K562 (cell line): ENCODE measurements at regions not wholly inside any gene's neighbourhood (a gene's known extent, or its start where the extent isn't known, plus 50 kb on each side); places are given as distances from the start of the nearest gene placed in this dataset.

Experiments
- ATAC-seq: fragments of 200-7000 bp; cut with Tn5 transposase; 3 replicates; pipeline ENCODE4 v1.9.1; 2020; ENCODE audit warnings: moderate library complexity
- BruUV-seq: library from RNA; stranded (reverse); fragments of 400-500 nt; replicated peaks from 2 replicates; lab custom pipeline; 2021; lab: Mats Ljungman, UMichigan
- CTCF ChIA-PET: fragments of 300-600 bp; formaldehyde crosslinking; extraction: SDS; loops from one replicate; lab custom pipeline; 2021; ENCODE audit warnings: low intra/inter-chr PET ratio; lab: Yijun Ruan, JAX
- POLR2A ChIA-PET: fragments of 300-600, 350-650 bp; sonication (Branson Sonifier 250); formaldehyde crosslinking; extraction: SDS; loops from one replicate; lab custom pipeline; 2021; ENCODE audit warnings: antibody characterized with exemption, inconsistent platforms; lab: Yijun Ruan, JAX
- DNase-seq, 4 experiments: peaks; one replicate each; pipeline versions ENCODE4 v3.0.0 to v3.0.0-alpha.2; 2011 to 2018; ENCODE audit warnings: low spot score in 3 of 4, mixed read lengths in 3 of 4; ENCODE audit errors: extremely low read depth in 1 of 4
- FAIRE-seq: peaks from 2 replicates; lab custom pipeline; 2011; peaks lifted over from hg19 to GRCh38; lab: Jason Lieb, UNC
- H2AFZ ChIP-seq: 2 replicates; pipeline ENCODE4 v1.6.0; 2011; ENCODE audit warnings: low read depth, low read length, control low read depth, inconsistent platforms
- H3K27ac ChIP-seq: fragments of 200-600 bp; 3 replicates; pipeline ENCODE4 v1.8.0; 2011; ENCODE audit warnings: low read depth, mild to moderate bottlenecking, control low read depth, inconsistent platforms, low read length, moderate library complexity, mixed read lengths; ENCODE audit errors: extremely low read depth
- H3K27me3 ChIP-seq, 2 experiments: fragments of 300-600 bp in 1 of 2; 2 replicates in 1 of 2; 3 replicates in 1 of 2; pipeline versions ENCODE4 v1.6.0 to v1.8.0; 2011; ENCODE audit warnings: inconsistent platforms in 2 of 2, low read length in 2 of 2, mild to moderate bottlenecking in 1 of 2, mixed read lengths in 1 of 2, moderate library complexity in 1 of 2; ENCODE audit not compliant: control insufficient read depth in 2 of 2, insufficient read depth in 2 of 2
- H3K36me3 ChIP-seq: fragments of 300-600 bp; 3 replicates; pipeline ENCODE4 v1.8.0; 2011; ENCODE audit warnings: mild to moderate bottlenecking, low read length, inconsistent platforms; ENCODE audit not compliant: control insufficient read depth, insufficient read depth
- H3K4me1 ChIP-seq, 2 experiments: fragments of 200-600 bp in 1 of 2; replicated peaks in 1 of 2; 2 replicates in 1 of 2; 3 replicates in 1 of 2; pipeline versions ENCODE4 v1.5.1 to v1.8.0; 2011; ENCODE audit warnings: inconsistent platforms in 2 of 2, low read length in 2 of 2, mild to moderate bottlenecking in 1 of 2, mixed read lengths in 1 of 2, moderate library complexity in 1 of 2; ENCODE audit not compliant: control insufficient read depth in 2 of 2, insufficient read depth in 2 of 2
- H3K4me2 ChIP-seq: 2 replicates; pipeline ENCODE4 v1.6.1; 2011; ENCODE audit warnings: low read length, control low read depth, inconsistent platforms, mixed read lengths; ENCODE audit not compliant: insufficient read depth
- H3K4me3 ChIP-seq: fragments of 200-600 bp; sonication (generic), shearing (Covaris generic); 2 replicates; pipeline ENCODE4 v1.5.1; 2016; ENCODE audit warnings: control low read depth, inconsistent platforms
- H3K79me2 ChIP-seq: fragments of 200-600 bp; 3 replicates; pipeline ENCODE4 v1.8.0; 2011; ENCODE audit warnings: low read length, inconsistent platforms; ENCODE audit not compliant: control insufficient read depth, insufficient read depth
- H3K9ac ChIP-seq, 2 experiments: 2 replicates each; pipeline versions ENCODE4 v1.6.0 to v1.6.1; 2011; ENCODE audit warnings: low read depth in 2 of 2, low read length in 2 of 2, control low read depth in 1 of 2, inconsistent platforms in 1 of 2, mild to moderate bottlenecking in 1 of 2, mixed read lengths in 1 of 2; ENCODE audit not compliant: insufficient read depth in 1 of 2
- H3K9me1 ChIP-seq: one replicate; pipeline ENCODE4 v1.6.0; 2011; ENCODE audit warnings: inconsistent platforms, mild to moderate bottlenecking, low read length, moderate library complexity; ENCODE audit not compliant: control insufficient read depth, insufficient read depth
- H3K9me3 ChIP-seq: replicated peaks from 2 replicates; pipeline ENCODE4 v1.5.1; 2011; ENCODE audit warnings: low read depth, low read length, inconsistent platforms; ENCODE audit not compliant: control insufficient read depth, insufficient read depth
- H4K20me1 ChIP-seq: replicated peaks from 2 replicates; pipeline ENCODE4 v1.6.1; 2011; ENCODE audit warnings: low read length, inconsistent platforms, mixed read lengths; ENCODE audit not compliant: control insufficient read depth, insufficient read depth
- FOSL1 ChIP-seq: fragments of 200-800 bp; sonication (Bioruptor generic); conservative IDR thresholded peaks from 2 replicates; pipeline ENCODE4 v1.6.1; 2016; ENCODE audit warnings: missing genetic modification characterization, missing compliant biosample characterization
- HMGN3 ChIP-seq: IDR thresholded peaks from 2 replicates; pipeline ENCODE4 v1.6.1; 2011; ENCODE audit warnings: borderline replicate concordance, low read depth, mild to moderate bottlenecking, mixed read lengths, low read length; ENCODE audit not compliant: insufficient read length; ENCODE audit errors: extremely low read depth
- HNRNPL ChIP-seq: fragments of 200-400 bp; formaldehyde crosslinking; IDR thresholded peaks from 2 replicates; pipeline ENCODE4 v1.6.1; 2017; ENCODE audit warnings: low read depth, mild to moderate bottlenecking, low read length
- SP2 ChIP-seq: IDR thresholded peaks from 2 replicates; pipeline ENCODE4 v1.6.1; 2011; ENCODE audit warnings: mild to moderate bottlenecking, low read depth, low read length, moderate library complexity; ENCODE audit not compliant: poor library complexity, severe bottlenecking; ENCODE audit errors: extremely low read depth
- SREBF1 ChIP-seq: fragments of 150-350 bp; IDR thresholded peaks from 2 replicates; pipeline ENCODE4 v1.6.1; 2014; ENCODE audit warnings: antibody characterized with exemption, low read depth, low read length, borderline replicate concordance
- SRSF7 ChIP-seq: fragments of 200-400 bp; formaldehyde crosslinking; optimal IDR thresholded peaks from 2 replicates; pipeline ENCODE3; 2017; ENCODE audit warnings: mild to moderate bottlenecking, low read depth, low read length
- ZNF778 ChIP-seq: fragments of 450-650 bp; formaldehyde crosslinking; IDR thresholded peaks from 2 replicates; pipeline ENCODE4 v1.4.0; 2020; ENCODE audit warnings: mild to moderate bottlenecking, moderate library complexity
- WGBS: fragments of 100-300 bp; shearing (Covaris generic); methylation state at CpG from one replicate; pipeline ENCODE4 v1.1.6; 2016; ENCODE audit warnings: low coverage, mixed read lengths; ENCODE audit not compliant: insufficient coverage; ENCODE audit errors: missing lambda C conversion rate; 5-methylcytosine and 5-hydroxymethylcytosine counted together
- in situ Hi-C: fragments of 300-500 bp; cut with MboI; formaldehyde crosslinking; loops from 4 replicates; pipeline ENCODE4 v1.15.0; 2018; ENCODE audit warnings: inconsistent platforms, mixed read lengths
- intact Hi-C: fragments of 100-400 bp; cut with micrococcal nuclease; formaldehyde crosslinking; loops from 2 replicates; pipeline ENCODE4 v1.14.2; 2022
- TF ChIP-seq, protein P1 (sequence below): IDR thresholded peaks from 3 replicates; pipeline ENCODE4 v1.6.1; 2011; ENCODE audit warnings: borderline replicate concordance, mild to moderate bottlenecking, moderate library complexity; ENCODE audit not compliant: insufficient read length; ENCODE audit errors: extremely low read depth
- TF ChIP-seq, protein P2 (sequence below): fragments of 450-650 bp; formaldehyde crosslinking; IDR thresholded peaks from 2 replicates; pipeline ENCODE4 v1.4.0; 2020; ENCODE audit warnings: mild to moderate bottlenecking

DNA sequence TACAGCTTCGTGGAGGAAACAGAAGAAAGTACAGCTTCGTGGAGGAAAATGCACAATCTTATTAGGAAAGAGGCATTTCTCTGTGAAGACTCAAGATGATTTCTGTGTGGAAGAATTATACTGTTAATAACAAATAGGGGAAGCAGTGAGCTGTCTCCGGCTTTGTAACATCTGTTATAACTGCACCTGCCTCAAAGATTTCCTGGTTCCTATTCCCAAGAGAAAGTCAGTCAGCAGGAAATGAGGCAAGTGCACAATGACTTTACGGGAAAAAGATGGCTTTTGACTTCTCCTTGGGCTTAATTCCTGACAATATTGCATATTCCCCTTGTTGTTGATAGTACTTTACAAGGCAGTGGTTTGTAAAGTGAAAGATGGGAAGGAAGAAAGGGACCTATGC, 538.5 kb downstream of the BMP2 start:
- Histone ChIP-seq H4K20me1 (no peaks in the 10 kb centered on the region), H3K36me3 (no peaks in the 10 kb centered on the region), H3K9ac (no peak overlapping the region), H3K27me3 (no peaks in the 10 kb centered on the region), H3K4me1 (no peaks in the 10 kb centered on the region), H3K9me1 (no peaks in the 10 kb centered on the region), H3K79me2 (no peaks in the 10 kb centered on the region), H3K4me2 (no peak overlapping the region), H3K9me3 (no peaks in the 10 kb centered on the region), H3K27ac (no peak overlapping the region), H2AFZ (no peak overlapping the region), H3K4me3 (no peak overlapping the region)
- POLR2A ChIA-PET: no interaction called here
- CTCF ChIA-PET: no interaction called here
- TF ChIP-seq SREBF1 (no peak), HMGN3 (no peak), FOSL1 (tag) (no peak), SP2 (no peak), SRSF7 (no peak), ZNF778 (CRISPR knock-in tag) (no peak), HNRNPL (no peak)
- TF ChIP-seq, protein P1, sequence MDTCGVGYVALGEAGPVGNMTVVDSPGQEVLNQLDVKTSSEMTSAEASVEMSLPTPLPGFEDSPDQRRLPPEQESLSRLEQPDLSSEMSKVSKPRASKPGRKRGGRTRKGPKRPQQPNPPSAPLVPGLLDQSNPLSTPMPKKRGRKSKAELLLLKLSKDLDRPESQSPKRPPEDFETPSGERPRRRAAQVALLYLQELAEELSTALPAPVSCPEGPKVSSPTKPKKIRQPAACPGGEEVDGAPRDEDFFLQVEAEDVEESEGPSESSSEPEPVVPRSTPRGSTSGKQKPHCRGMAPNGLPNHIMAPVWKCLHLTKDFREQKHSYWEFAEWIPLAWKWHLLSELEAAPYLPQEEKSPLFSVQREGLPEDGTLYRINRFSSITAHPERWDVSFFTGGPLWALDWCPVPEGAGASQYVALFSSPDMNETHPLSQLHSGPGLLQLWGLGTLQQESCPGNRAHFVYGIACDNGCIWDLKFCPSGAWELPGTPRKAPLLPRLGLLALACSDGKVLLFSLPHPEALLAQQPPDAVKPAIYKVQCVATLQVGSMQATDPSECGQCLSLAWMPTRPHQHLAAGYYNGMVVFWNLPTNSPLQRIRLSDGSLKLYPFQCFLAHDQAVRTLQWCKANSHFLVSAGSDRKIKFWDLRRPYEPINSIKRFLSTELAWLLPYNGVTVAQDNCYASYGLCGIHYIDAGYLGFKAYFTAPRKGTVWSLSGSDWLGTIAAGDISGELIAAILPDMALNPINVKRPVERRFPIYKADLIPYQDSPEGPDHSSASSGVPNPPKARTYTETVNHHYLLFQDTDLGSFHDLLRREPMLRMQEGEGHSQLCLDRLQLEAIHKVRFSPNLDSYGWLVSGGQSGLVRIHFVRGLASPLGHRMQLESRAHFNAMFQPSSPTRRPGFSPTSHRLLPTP: no peak
- TF ChIP-seq, protein P2, sequence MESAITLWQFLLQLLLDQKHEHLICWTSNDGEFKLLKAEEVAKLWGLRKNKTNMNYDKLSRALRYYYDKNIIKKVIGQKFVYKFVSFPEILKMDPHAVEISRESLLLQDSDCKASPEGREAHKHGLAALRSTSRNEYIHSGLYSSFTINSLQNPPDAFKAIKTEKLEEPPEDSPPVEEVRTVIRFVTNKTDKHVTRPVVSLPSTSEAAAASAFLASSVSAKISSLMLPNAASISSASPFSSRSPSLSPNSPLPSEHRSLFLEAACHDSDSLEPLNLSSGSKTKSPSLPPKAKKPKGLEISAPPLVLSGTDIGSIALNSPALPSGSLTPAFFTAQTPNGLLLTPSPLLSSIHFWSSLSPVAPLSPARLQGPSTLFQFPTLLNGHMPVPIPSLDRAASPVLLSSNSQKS (CRISPR knock-in tag): no peak
- no peak for DNase-seq
- intact Hi-C loops (no loop called here), in situ Hi-C loops (no loop called here)
- BruUV-seq: no TSS peak
- 0% methylated on average over 3 of the region's 4 CpGs for WGBS
- FAIRE-seq: no peak
- ATAC-seq: no peak
